ENCODE measurements at regions not wholly inside any gene's neighbourhood (a gene's known extent, or its start where the extent isn't known, plus 50 kb on each side); places are given as distances from the start of the nearest gene placed in this dataset.
"Not testable (repeated sequence)": the region's sequence is repeated elsewhere in the genome, so short reads cannot be mapped to it uniquely, and the experiment has no call there.

DNA sequence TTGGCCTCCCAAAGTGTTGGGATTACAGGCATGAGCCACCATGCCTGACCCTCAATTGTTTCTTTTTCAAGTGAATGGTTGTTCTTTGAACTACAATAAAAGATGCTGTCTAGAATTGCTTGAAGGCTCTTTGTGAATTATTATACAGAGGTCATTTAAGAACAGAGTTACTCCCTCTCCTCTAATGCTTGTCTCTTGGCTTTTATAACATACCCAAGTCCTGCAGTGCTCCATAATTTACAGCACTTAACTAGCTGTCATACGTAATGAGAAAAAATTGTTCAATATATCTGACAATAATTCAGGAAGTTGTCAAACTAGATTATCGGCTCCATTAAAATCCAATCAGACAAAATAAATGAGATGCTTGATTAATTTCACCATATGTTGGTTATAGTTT, 823.0 kb upstream of the ATXN7L3B start:
- intact Hi-C loops (cut with micrococcal nuclease; ENCODE audit: unreplicated experiment) = no loop called here
- Histone ChIP-seq H3K27ac (ENCODE audit: low read depth, low read length, poor library complexity, severe bottlenecking) (no peak overlapping the region), H3K9me3 (ENCODE audit: low read depth, low read length, poor library complexity, severe bottlenecking) (no peaks in the 10 kb centered on the region), H3K36me3 (ENCODE audit: insufficient read depth, low read length, poor library complexity, severe bottlenecking) (no peaks in the 10 kb centered on the region), H3K27me3 (replicated peaks; ENCODE audit: insufficient read depth, low read depth, low read length, poor library complexity) (no peaks in the 10 kb centered on the region), H3K4me1 (ENCODE audit: insufficient read depth, low read length, poor library complexity, severe bottlenecking) (no peaks in the 10 kb centered on the region), H3K4me3 (ENCODE audit: low read depth, low read length, poor library complexity, severe bottlenecking) (no peak overlapping the region)
- BruUV-seq (replicated peaks) = no TSS peak
- CTCF ChIA-PET = no interaction called here
- POLR2A ChIA-PET (ENCODE audit: low non-redundant PET) = no interaction called here
- no peak for DNase-seq (ENCODE audit: low spot score)
- TF ChIP-seq, protein P1, sequence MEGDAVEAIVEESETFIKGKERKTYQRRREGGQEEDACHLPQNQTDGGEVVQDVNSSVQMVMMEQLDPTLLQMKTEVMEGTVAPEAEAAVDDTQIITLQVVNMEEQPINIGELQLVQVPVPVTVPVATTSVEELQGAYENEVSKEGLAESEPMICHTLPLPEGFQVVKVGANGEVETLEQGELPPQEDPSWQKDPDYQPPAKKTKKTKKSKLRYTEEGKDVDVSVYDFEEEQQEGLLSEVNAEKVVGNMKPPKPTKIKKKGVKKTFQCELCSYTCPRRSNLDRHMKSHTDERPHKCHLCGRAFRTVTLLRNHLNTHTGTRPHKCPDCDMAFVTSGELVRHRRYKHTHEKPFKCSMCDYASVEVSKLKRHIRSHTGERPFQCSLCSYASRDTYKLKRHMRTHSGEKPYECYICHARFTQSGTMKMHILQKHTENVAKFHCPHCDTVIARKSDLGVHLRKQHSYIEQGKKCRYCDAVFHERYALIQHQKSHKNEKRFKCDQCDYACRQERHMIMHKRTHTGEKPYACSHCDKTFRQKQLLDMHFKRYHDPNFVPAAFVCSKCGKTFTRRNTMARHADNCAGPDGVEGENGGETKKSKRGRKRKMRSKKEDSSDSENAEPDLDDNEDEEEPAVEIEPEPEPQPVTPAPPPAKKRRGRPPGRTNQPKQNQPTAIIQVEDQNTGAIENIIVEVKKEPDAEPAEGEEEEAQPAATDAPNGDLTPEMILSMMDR (conservative IDR thresholded peaks at IDR 0.05; ENCODE audit: low read depth, low read length) = no peak
- no peak for TF ChIP-seq EZH2 (IDR thresholded peaks at IDR 0.05; ENCODE audit: borderline replicate concordance, low read depth, low read length, poor library complexity, severe bottlenecking)

DNA sequence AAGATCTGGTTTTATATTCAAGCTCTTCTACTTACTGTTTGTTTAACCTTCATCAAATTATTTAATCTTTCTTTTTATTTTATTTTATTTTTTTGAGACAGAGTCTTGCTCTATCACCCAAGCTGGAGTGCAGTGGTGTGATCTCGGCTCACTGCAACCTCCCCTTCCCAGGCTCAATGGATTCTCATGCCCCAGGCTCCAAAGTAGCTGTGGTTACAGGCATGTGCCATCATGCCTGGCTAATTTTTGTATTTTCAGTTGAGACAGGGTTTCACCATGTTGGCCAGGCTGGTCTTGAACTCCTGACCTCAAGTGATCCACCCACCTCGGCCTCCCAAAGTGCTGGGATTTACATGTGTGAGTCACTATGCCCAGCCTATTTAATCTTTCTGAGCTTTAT, 821.5 kb upstream of the ATXN7L3B start:
- CTCF ChIA-PET; H3K27me3 ChIP-seq (replicated peaks; ENCODE audit: insufficient read depth, low read depth, low read length, poor library complexity); POLR2A ChIA-PET (ENCODE audit: low non-redundant PET); H3K27ac ChIP-seq (ENCODE audit: low read depth, low read length, poor library complexity, severe bottlenecking); DNase-seq (ENCODE audit: low spot score); H3K4me3 ChIP-seq (ENCODE audit: low read depth, low read length, poor library complexity, severe bottlenecking); H3K36me3 ChIP-seq (ENCODE audit: insufficient read depth, low read length, poor library complexity, severe bottlenecking); H3K9me3 ChIP-seq (ENCODE audit: low read depth, low read length, poor library complexity, severe bottlenecking); BruUV-seq (replicated peaks); intact Hi-C loops (cut with micrococcal nuclease; ENCODE audit: unreplicated experiment); H3K4me1 ChIP-seq (ENCODE audit: insufficient read depth, low read length, poor library complexity, severe bottlenecking): not testable (repeated sequence)

DNA sequence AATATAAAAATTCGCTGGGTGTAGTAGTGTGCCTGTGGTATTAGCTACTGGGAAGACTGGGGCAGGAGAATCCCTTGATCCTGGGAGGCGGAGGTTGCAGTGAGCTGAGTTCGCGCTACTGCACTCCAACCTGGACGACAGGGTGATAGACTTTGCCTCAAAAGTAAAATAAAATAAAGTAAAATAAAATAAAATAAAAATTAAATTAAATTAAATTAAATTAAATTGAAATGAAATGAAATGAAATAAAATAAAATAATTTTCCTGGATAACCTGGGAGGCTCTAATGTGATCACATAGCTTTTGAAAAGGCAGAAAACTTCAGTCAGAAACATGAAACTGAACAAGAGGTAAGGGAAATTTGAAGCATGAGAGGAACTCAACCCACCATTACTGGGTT, 818.4 kb upstream of the ATXN7L3B start:
- Histone ChIP-seq H3K4me3 (ENCODE audit: low read depth, low read length, poor library complexity, severe bottlenecking) (no peak overlapping the region), H3K36me3 (ENCODE audit: insufficient read depth, low read length, poor library complexity, severe bottlenecking) (no peaks in the 10 kb centered on the region), H3K9me3 (ENCODE audit: low read depth, low read length, poor library complexity, severe bottlenecking) (no peaks in the 10 kb centered on the region), H3K4me1 (ENCODE audit: insufficient read depth, low read length, poor library complexity, severe bottlenecking) (no peaks in the 10 kb centered on the region), H3K27ac (ENCODE audit: low read depth, low read length, poor library complexity, severe bottlenecking) (no peak overlapping the region), H3K27me3 (replicated peaks; ENCODE audit: insufficient read depth, low read depth, low read length, poor library complexity) (no peaks in the 10 kb centered on the region)
- BruUV-seq (replicated peaks) = no TSS peak
- TF ChIP-seq, protein P1 (conservative IDR thresholded peaks at IDR 0.05; ENCODE audit: low read depth, low read length) = no peak
- TF ChIP-seq EZH2 (IDR thresholded peaks at IDR 0.05; ENCODE audit: borderline replicate concordance, low read depth, low read length, poor library complexity, severe bottlenecking) = no peak
- no peak for DNase-seq (ENCODE audit: low spot score)
- ChIA-PET POLR2A (ENCODE audit: low non-redundant PET) (interaction anchor here (0.7 kb wide), 1 partner anchor 391 kb away, joined by 3 read pairs; no protein-coding TSS in a partner anchor), CTCF (no interaction called here)
- intact Hi-C loops (cut with micrococcal nuclease; ENCODE audit: unreplicated experiment) = no loop called here

DNA sequence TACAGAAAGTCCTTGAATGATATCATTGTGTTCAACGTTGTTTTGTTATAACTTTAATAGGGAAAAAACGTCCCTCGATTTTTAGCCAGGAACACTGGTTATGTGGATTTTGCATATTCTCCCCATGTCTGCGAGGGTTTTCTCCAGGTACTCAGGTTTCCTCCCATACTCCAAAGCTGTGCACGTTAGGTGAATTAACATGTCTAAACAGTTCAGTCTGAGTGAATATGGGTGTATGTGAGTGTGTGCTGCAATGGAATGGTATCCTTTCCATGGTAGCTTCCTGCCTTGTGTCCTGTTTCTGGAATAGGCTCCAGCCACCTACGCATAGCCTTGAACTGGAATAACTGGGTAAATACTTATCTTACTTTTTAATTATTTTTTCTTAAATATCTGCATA, 810.8 kb upstream of the ATXN7L3B start:
- no TSS peak for BruUV-seq (replicated peaks)
- Histone ChIP-seq H3K9me3 (ENCODE audit: low read depth, low read length, poor library complexity, severe bottlenecking) (no peaks in the 10 kb centered on the region), H3K4me3 (ENCODE audit: low read depth, low read length, poor library complexity, severe bottlenecking) (no peak overlapping the region), H3K4me1 (ENCODE audit: insufficient read depth, low read length, poor library complexity, severe bottlenecking) (peaks cover 18% of the 10 kb centered on the region), H3K27me3 (replicated peaks; ENCODE audit: insufficient read depth, low read depth, low read length, poor library complexity) (no peaks in the 10 kb centered on the region), H3K27ac (ENCODE audit: low read depth, low read length, poor library complexity, severe bottlenecking) (peak overlapping the region; percentile 17), H3K36me3 (ENCODE audit: insufficient read depth, low read length, poor library complexity, severe bottlenecking) (no peaks in the 10 kb centered on the region)
- TF ChIP-seq EZH2 (IDR thresholded peaks at IDR 0.05; ENCODE audit: borderline replicate concordance, low read depth, low read length, poor library complexity, severe bottlenecking) = no peak
- TF ChIP-seq, protein P1 (conservative IDR thresholded peaks at IDR 0.05; ENCODE audit: low read depth, low read length) = no peak
- DNase-seq (ENCODE audit: low spot score) = no peak
- intact Hi-C loops (cut with micrococcal nuclease; ENCODE audit: unreplicated experiment) = no loop called here
- CTCF ChIA-PET = no interaction called here
- POLR2A ChIA-PET (ENCODE audit: low non-redundant PET) = no interaction called here

All from A673 (cell line).